Astrocyte (in vitro differentiated cells and primary cell): ENCODE measurements at regions not wholly inside any gene's neighbourhood (a gene's known extent, or its start where the extent isn't known, plus 50 kb on each side); places are given as distances from the start of the nearest gene placed in this dataset.

Experiments used
- CTCF ChIP-seq: IDR thresholded peaks from 2 replicates; pipeline ENCODE4 v1.5.1; 2011; ENCODE audit warnings: low read depth, mild to moderate bottlenecking, inconsistent platforms, low read length, moderate library complexity; ENCODE audit not compliant: insufficient read depth
- EZH2 ChIP-seq: IDR thresholded peaks from 2 replicates; pipeline ENCODE4 v1.6.1; 2012; ENCODE audit warnings: mild to moderate bottlenecking, low read length, inconsistent platforms; ENCODE audit not compliant: insufficient read depth

- no peak for TF ChIP-seq CTCF
- TF ChIP-seq EZH2, result no peak
Observed at GRCh38 chr14:22313172-22313801, 275.7 kb downstream of the DAD1 start.
